A549 (cell line): ENCODE measurements at regions not wholly inside any gene's neighbourhood (a gene's known extent, or its start where the extent isn't known, plus 50 kb on each side); places are given as distances from the start of the nearest gene placed in this dataset.

Source experiments
- ATAC-seq, 2 experiments: fragments of 200-7000 bp in 1 of 2; fragments of >200 bp in 1 of 2; cut with Nextera tagmentation in 1 of 2; cut with Tn5 transposase in 1 of 2; 3 replicates each; pipeline versions ENCODE4 v1.8.0 to v1.9.1; 2018 to 2020; ENCODE audit warnings: mild to moderate bottlenecking in 1 of 2, moderate library complexity in 1 of 2
- CTCF ChIA-PET: fragments of 300-600 bp; sonication (Branson Sonifier 250); formaldehyde crosslinking; extraction: SDS; loops from one replicate; lab custom pipeline; 2021; ENCODE audit warnings: antibody characterized with exemption, inconsistent platforms; lab: Yijun Ruan, JAX
- POLR2A ChIA-PET: fragments of 350-600 bp; formaldehyde crosslinking; extraction: SDS; loops from one replicate; lab custom pipeline; 2021; ENCODE audit warnings: antibody characterized with exemption, inconsistent platforms; lab: Yijun Ruan, JAX
- DNase-seq, 2 experiments: peaks; one replicate each; pipeline versions ENCODE4 v3.0.0 to v3.0.0-alpha.2; 2011 to 2016; ENCODE audit warnings: low read depth in 1 of 2, low spot score in 1 of 2
- FAIRE-seq: peaks from 2 replicates; lab custom pipeline; 2011; peaks lifted over from hg19 to GRCh38; lab: Jason Lieb, UNC
- H3K27ac ChIP-seq, 2 experiments: fragments of >200 bp; sonication (Bioruptor Twin); formaldehyde crosslinking; 3 replicates each; pipeline ENCODE4 v1.5.1; 2016 to 2017
- H3K4me1 ChIP-seq: fragments of >200 bp; sonication (Bioruptor Twin); formaldehyde crosslinking; 3 replicates; pipeline ENCODE4 v1.6.1; 2016
- H3K4me2 ChIP-seq: fragments of >200 bp; sonication (Bioruptor Twin); formaldehyde crosslinking; 3 replicates; pipeline ENCODE4 v1.6.1; 2016
- H3K4me3 ChIP-seq: fragments of >200 bp; sonication (Bioruptor Twin); formaldehyde crosslinking; 3 replicates; pipeline ENCODE4 v1.5.1; 2016
- H3K9me3 ChIP-seq: fragments of >200 bp; sonication (Bioruptor Twin); formaldehyde crosslinking; 3 replicates; pipeline ENCODE4 v1.6.1; 2016
- ATOH8 ChIP-seq: fragments of 250-450 bp; sonication (Bioruptor Pico); IDR thresholded peaks from 2 replicates; pipeline ENCODE4 v1.5.0; 2020; ENCODE audit warnings: low read depth, mild to moderate bottlenecking, moderate library complexity
- CBX2 ChIP-seq: fragments of 200-600 bp; sonication (generic); IDR thresholded peaks from 2 replicates; pipeline ENCODE4 v1.6.1; 2016; ENCODE audit warnings: low read depth, mild to moderate bottlenecking, borderline replicate concordance
- CHD2 ChIP-seq: fragments of 150-350 bp; IDR thresholded peaks from 2 replicates; pipeline ENCODE4 v1.6.1; 2014; ENCODE audit warnings: low read length; ENCODE audit not compliant: partially characterized antibody
- EHMT2 ChIP-seq: fragments of 200-600 bp; sonication (generic); IDR thresholded peaks from 2 replicates; pipeline ENCODE4 v1.6.1; 2016; ENCODE audit warnings: antibody characterized with exemption, low read depth, mild to moderate bottlenecking, moderate library complexity
- ELK1 ChIP-seq: fragments of 150-350 bp; IDR thresholded peaks from 2 replicates; pipeline ENCODE4 v1.6.1; 2014; ENCODE audit warnings: low read depth, mild to moderate bottlenecking, low read length
- FOSL2 ChIP-seq, 2 experiments: fragments of 450-650 bp in 1 of 2; fragments of >200 bp in 1 of 2; sonication (Bioruptor Twin) in 1 of 2; formaldehyde crosslinking; IDR thresholded peaks; 2 replicates each; pipeline versions ENCODE4 v1.5.0 to v1.6.1; 2016 to 2020; ENCODE audit warnings: mild to moderate bottlenecking in 1 of 2, moderate library complexity in 1 of 2
- GATA3 ChIP-seq: IDR thresholded peaks from 2 replicates; pipeline ENCODE4 v1.6.1; 2012; ENCODE audit warnings: borderline replicate concordance
- HDAC2 ChIP-seq: fragments of 200-600 bp; sonication (generic); IDR thresholded peaks from 2 replicates; pipeline ENCODE4 v1.6.1; 2016
- HES2 ChIP-seq: fragments of >200 bp; sonication (Bioruptor Twin); formaldehyde crosslinking; IDR thresholded peaks from 2 replicates; pipeline ENCODE4 v1.6.1; 2016
- HOXA7 ChIP-seq: fragments of 250-450 bp; sonication (Bioruptor Pico); IDR thresholded peaks from 2 replicates; pipeline ENCODE4 v1.5.0; 2020; ENCODE audit warnings: mild to moderate bottlenecking, moderate library complexity
- HOXB13 ChIP-seq: fragments of 250-450 bp; sonication (Bioruptor Pico); IDR thresholded peaks from 2 replicates; pipeline ENCODE4 v1.5.0; 2020; ENCODE audit warnings: low read depth, mild to moderate bottlenecking, moderate library complexity
- JUN ChIP-seq, 2 experiments: fragments of >200 bp; sonication (Bioruptor Twin); formaldehyde crosslinking; IDR thresholded peaks; 2 replicates in 1 of 2; 3 replicates in 1 of 2; pipeline ENCODE4 v1.6.1; 2016 to 2017
- MAZ ChIP-seq: fragments of 150-350 bp; IDR thresholded peaks from 2 replicates; pipeline ENCODE4 v1.6.1; 2014; ENCODE audit warnings: antibody characterized with exemption, low read depth, low read length, borderline replicate concordance
- MYC ChIP-seq: IDR thresholded peaks from 2 replicates; pipeline ENCODE4 v1.6.1; 2012; ENCODE audit warnings: mild to moderate bottlenecking, inconsistent platforms, low read length, improper control_type of control experiment, borderline replicate concordance
- NFE2L2 ChIP-seq: fragments of 150-350 bp; conservative IDR thresholded peaks from 2 replicates; pipeline ENCODE4 v1.6.1; 2014; ENCODE audit warnings: low read length
- NPAS2 ChIP-seq: fragments of 250-450 bp; sonication (Bioruptor Pico); IDR thresholded peaks from 2 replicates; pipeline ENCODE4 v1.8.0; 2022; ENCODE audit warnings: mild to moderate bottlenecking, moderate library complexity, borderline replicate concordance
- PBX3 ChIP-seq: IDR thresholded peaks from 2 replicates; pipeline ENCODE4 v1.6.1; 2012
- POLR2A ChIP-seq: IDR thresholded peaks from 2 replicates; pipeline ENCODE4 v1.6.1; 2012; ENCODE audit warnings: mild to moderate bottlenecking, low read length
- POLR2AphosphoS2 ChIP-seq: conservative IDR thresholded peaks from 2 replicates; pipeline ENCODE4 v1.6.1; 2012; ENCODE audit warnings: low read length, improper control_type of control experiment, inconsistent platforms
- RAD21 ChIP-seq, 2 experiments: fragments of >200 bp in 1 of 2; sonication (Bioruptor Twin) in 1 of 2; formaldehyde crosslinking in 1 of 2; IDR thresholded peaks in 1 of 2; conservative IDR thresholded peaks in 1 of 2; 2 replicates in 1 of 2; 3 replicates in 1 of 2; pipeline ENCODE4 v1.6.1; 2012 to 2018; ENCODE audit warnings: inconsistent platforms in 1 of 2
- RARB ChIP-seq: fragments of 250-450 bp; sonication (Bioruptor Pico); IDR thresholded peaks from 2 replicates; pipeline ENCODE4 v1.8.0; 2021; ENCODE audit warnings: mild to moderate bottlenecking, moderate library complexity
- RCOR1 ChIP-seq: fragments of 150-350 bp; IDR thresholded peaks from 2 replicates; pipeline ENCODE4 v1.6.1; 2014; ENCODE audit warnings: antibody characterized with exemption, low read length, low read depth
- REST ChIP-seq: fragments of 200-600 bp; sonication (generic); IDR thresholded peaks from 2 replicates; pipeline ENCODE4 v1.6.1; 2016; ENCODE audit warnings: antibody characterized with exemption, mild to moderate bottlenecking, moderate library complexity
- SREBF2 ChIP-seq: fragments of 450-650 bp; IDR thresholded peaks from 2 replicates; pipeline ENCODE4 v1.6.1; 2014; ENCODE audit warnings: mild to moderate bottlenecking, moderate library complexity
- USF2 ChIP-seq: fragments of 450-650 bp; IDR thresholded peaks from 2 replicates; pipeline ENCODE4 v1.6.1; 2014; ENCODE audit warnings: antibody characterized with exemption
- ZNF302 ChIP-seq: fragments of 250-450 bp; sonication (Bioruptor Pico); IDR thresholded peaks from 2 replicates; pipeline ENCODE4 v1.9.0; 2021; ENCODE audit warnings: inconsistent platforms, mild to moderate bottlenecking, moderate library complexity
- WGBS: methylation state at CpG from one replicate; pipeline ENCODE4 v1.1.6; 2017; ENCODE audit errors: missing lambda C conversion rate; 5-methylcytosine and 5-hydroxymethylcytosine counted together

- no peak overlapping the region for H3K4me2 ChIP-seq
- H3K4me1 ChIP-seq: no peaks in the 10 kb centered on the region
- TF ChIP-seq RCOR1 (no peak), HOXB13 (CRISPR knock-in tag) (no peak), CBX2 (no peak), NFE2L2 (no peak), POLR2AphosphoS2 (no peak), REST (no peak), ZNF302 (CRISPR knock-in tag) (no peak), FOSL2 (IDR thresholded peaks at IDR 0.05) (no peak), FOSL2 (CRISPR knock-in tag; IDR thresholded peaks at IDR 0.05) (no peak), JUN (IDR thresholded peaks at IDR 0.05) (no peak), MYC (no peak), RARB (CRISPR knock-in tag) (no peak), POLR2A (no peak), CHD2 (no peak), PBX3 (no peak), EHMT2 (no peak), ELK1 (no peak), ATOH8 (no peak)
- no peak for ATAC-seq
- H3K9me3 ChIP-seq: no peaks in the 10 kb centered on the region
- DNase-seq: no peak
- H3K4me3 ChIP-seq: no peak overlapping the region
- WGBS: 26% methylated on average over 1 of the region's 1 CpG
- FAIRE-seq: no peak
- ChIA-PET CTCF (no interaction called here), POLR2A (no interaction called here)
- H3K27ac ChIP-seq: no peak overlapping the region
These were observed 421.8 kb downstream of the GBA3 start for GRCh38 chr4:23114538-23114937.

- Histone ChIP-seq H3K4me3 (no peak overlapping the region), H3K27ac (no peak overlapping the region), H3K4me1 (no peaks in the 10 kb centered on the region), H3K9me3 (no peaks in the 10 kb centered on the region), H3K4me2 (no peak overlapping the region)
- ChIA-PET POLR2A (no interaction called here), CTCF (no interaction called here)
- DNase-seq: no peak
- no peak for ATAC-seq
- WGBS: 29% methylated on average over 2 of the region's 2 CpGs
- FAIRE-seq: no peak
- no peak for TF ChIP-seq HES2
- no peak for TF ChIP-seq RARB (CRISPR knock-in tag)
- TF ChIP-seq HOXA7 (CRISPR knock-in tag): no peak
- no peak for TF ChIP-seq MAZ
- TF ChIP-seq GATA3: no peak
- TF ChIP-seq NPAS2 (CRISPR knock-in tag): no peak
- no peak for TF ChIP-seq HDAC2
- TF ChIP-seq REST: no peak
- TF ChIP-seq SREBF2: no peak
- no peak for TF ChIP-seq RAD21 (conservative IDR thresholded peaks at IDR 0.05 in 1 of 2, IDR thresholded peaks at IDR 0.05 in 1 of 2)
- no peak for TF ChIP-seq USF2
These were observed 420.4 kb downstream of the GBA3 start for GRCh38 chr4:23113104-23113503.
